ENCODE measurements at regions not wholly inside any gene's neighbourhood (a gene's known extent, or its start where the extent isn't known, plus 50 kb on each side); places are given as distances from the start of the nearest gene placed in this dataset. TPM values are rescaled to one million over a fixed set of nuclear protein-coding genes. Genes with fewer than 3 reads are reported as not detected.

DNA sequence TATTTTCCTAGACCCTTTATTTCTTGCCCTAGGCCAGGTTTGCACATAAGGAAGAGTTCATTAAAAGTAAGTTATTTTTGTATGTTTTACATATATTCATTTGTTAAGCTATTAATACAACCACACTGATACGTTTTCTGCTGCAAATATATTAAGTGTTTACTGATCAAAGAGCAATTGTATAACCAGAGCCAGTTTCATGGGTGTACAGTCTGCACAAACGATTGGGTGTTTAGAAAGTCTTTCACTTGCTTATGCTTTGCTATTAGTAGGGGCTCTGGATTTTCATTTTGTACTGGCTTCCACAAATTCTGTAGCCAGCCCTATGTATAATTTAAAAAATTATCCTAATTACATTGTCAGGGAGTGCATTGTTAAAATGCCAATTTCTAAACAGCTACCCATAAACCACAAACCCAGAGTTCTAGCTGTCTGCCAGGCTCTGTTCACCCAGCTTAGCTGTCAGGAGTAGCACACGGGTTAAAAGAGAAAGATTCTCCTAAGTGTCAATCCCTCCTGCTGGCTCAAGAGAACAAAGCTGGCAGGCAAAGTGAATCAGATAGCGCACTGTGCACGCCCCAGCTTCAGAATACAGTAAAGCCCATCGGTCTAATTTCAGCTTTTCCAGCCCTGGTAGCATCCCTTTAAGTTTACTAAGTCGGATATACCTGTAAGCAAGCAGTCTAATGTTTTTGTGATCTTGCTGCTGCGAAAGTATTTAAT is 151.0 kb upstream of the LMO3 start:
- no peak for DNase-seq (ENCODE audit: low read depth in 2 of 3, low spot score in 2 of 3)

DNA sequence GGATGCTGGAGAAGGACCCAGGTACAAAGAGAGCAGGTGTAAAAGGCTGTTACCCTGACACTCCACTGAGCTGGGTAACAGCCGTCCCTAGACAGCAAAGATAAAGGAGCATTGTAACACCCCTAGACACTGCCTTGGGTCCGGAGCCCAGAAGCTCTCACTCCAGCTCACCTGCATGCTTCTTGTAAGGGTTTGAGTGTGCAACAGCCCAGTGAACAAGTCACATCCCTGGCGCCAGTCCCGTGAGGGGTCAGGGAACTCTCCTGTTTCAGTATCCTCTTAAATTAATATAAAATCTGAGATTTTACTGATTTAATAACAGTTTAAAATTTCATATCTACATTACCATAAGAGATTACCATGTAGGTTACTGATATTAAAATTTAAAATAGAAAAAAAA is 124.8 kb upstream of the LMO3 start:
- no peak for DNase-seq (ENCODE audit: low read depth in 2 of 3, low spot score in 2 of 3)

DNA sequence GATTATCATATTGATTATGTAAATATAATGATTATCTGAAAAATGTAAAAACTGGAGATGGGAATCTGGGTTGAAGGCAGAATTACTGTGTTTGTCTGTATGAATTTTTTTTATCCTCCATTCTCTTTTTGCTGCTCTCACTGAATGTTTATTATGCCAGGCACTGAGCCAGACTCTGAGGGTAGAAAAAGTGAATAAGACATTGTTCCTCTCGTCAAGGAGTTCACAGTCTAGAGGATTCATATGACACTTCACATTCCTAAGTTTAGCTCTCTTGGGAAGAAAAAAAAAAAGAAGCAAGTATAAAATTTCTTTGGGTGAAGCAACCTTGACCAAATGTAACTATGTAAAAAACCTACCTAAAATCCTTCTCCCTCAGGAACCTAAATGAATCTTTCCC is 120.9 kb upstream of the LMO3 start:
- no peak for DNase-seq (ENCODE audit: low read depth in 2 of 3, low spot score in 2 of 3)

DNA sequence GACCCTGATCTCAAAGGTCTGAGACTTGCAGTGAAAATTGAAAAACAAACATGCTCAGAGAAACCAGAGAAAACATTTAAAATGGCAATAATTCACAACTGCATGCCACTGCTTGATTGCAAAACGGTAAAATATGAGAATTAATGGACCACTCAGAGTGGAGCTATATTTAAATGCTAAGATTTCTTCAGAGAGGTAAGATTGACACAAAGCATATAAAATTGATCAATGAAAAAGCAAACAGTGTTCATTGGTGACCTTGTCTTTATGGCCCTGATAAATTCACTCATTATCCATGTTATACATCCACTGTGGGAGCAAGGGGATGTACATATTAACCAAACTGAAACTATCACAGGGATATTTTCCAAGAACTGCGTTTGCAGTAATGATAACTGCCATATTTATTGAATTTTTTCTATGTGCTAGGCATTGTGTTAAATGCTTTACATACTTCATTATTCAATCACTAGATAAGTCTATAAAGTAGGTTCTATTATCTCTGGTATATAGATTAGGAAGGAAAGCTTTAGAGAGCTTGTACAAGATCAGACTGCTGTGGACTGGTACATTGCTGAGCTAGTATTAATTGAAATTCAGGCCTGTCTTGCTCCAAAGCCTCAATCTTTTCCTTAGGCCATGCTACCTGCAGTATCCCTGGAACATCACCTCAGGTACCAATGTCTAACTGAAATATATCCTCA is 113.9 kb upstream of the LMO3 start:
- DNase-seq (ENCODE audit: low read depth in 2 of 3, low spot score in 2 of 3), result no peak

DNA sequence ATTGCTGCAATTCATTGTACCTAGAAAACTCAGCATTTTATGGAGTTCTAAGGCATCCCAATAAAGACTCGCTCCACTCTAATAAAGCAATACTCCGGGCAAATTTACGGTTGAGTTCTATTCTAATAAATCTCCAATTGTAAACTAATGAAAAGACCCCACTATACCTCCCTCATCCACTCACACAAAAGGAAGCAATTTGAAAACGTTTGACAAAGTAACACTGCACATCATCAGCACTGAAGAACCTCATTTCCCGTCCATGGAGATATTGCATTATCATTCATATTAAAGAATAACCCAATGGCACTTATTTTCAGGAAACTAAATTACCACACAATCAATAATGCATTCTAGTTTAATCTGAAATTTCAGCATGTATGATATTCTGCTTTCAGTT is 111.0 kb upstream of the LMO3 start:
- no peak for DNase-seq (ENCODE audit: low read depth in 2 of 3, low spot score in 2 of 3)

DNA sequence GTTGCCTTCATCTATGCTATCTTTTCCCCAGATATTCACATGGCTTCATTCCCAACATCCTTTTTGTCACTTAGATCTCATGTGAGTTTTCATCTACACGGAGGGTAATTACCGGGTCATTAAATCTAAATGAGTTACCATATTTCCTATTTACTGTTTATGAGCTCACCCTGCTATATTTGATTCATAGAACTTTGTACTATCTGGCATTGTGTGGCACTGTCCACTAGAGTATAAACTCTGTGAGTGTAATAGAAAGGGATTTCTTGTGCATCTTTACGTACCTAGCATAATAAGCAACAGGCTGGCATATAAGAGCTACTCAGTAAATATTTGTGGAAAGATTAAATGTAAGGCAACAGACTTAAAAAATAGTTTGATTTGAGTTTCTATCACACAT is 86.1 kb upstream of the LMO3 start:
- DNase-seq (ENCODE audit: low read depth in 2 of 3, low spot score in 2 of 3), result no peak

DNA sequence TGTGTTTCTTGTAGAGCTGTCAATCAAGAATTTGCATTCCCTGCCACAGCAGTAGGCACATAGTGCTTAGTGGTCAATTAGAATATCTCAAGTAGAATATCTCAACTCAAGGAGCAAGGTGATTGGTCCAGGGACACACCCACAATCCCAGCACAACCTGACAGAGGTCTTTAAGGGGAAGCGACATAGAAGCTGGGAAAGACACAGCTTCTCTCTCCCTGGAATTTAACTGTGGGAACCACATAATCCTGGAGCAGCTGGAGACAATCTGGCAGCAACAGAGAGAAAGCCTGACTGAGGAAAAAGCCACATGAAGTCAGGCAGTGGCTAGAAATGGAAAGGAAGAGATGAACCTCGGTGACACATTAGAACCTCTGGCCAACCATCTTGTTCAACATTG is 85.7 kb upstream of the LMO3 start:
- DNase-seq (ENCODE audit: low read depth in 2 of 3, low spot score in 2 of 3), result no peak

DNA sequence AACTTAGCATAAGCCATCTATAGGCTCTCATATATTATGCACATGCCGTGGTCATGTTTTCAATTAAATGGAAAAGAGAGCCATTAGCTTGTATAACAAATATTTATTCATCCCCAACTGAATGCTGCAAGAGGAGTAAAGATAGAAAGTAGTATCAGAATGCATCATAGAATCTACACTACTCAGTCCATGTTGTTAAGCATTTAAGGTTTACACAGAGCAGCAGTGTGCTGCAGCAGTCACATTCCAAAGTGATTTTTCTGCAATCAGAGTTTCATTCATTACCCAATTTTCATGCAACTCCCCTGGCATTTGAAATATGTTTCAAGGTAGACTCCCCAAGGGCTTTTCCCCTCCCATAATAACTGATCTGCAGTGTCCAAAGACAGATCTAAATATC is 82.2 kb upstream of the LMO3 start:
- no peak for DNase-seq (ENCODE audit: low read depth in 2 of 3, low spot score in 2 of 3)

DNA sequence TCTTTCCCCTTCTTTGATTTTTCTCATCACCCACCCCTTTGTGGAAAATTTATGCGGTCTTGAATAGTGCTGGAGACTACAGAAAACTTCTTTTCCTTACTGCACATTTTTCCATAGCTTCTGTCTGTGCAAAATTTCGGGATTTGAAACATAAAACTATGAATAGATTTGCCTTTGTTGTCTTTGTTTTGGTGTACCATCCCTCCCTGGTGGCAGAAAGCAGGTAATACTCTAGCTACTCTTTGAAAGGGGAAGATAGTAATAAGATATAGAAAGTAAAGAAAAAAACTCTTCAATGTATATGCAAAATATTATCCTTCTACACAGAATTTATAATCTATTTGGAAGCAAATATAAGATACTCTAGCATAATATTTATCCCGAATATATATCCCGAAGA is 79.1 kb upstream of the LMO3 start:
- DNase-seq (ENCODE audit: low read depth in 2 of 3, low spot score in 2 of 3), result no peak

DNA sequence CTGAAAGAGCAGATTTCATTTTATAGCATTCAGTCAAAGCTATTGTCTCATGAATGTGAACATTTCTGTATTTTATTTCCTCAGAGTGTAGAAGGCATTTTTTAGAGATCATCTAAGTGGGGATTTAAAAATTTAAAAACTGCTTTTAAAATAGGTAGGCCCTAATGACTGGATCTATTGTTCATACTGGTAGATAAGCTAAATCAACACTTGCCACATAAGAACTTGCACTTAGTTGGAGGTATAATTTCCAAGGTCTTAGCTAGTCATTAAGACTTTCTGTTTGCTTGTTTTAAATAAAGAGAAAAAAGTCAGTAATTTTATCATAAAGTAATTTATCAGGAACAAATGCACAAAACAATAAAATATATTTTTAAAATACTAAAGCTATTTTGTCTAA is 75.2 kb upstream of the LMO3 start:
- no peak for DNase-seq (ENCODE audit: low read depth in 2 of 3, low spot score in 2 of 3)

DNA sequence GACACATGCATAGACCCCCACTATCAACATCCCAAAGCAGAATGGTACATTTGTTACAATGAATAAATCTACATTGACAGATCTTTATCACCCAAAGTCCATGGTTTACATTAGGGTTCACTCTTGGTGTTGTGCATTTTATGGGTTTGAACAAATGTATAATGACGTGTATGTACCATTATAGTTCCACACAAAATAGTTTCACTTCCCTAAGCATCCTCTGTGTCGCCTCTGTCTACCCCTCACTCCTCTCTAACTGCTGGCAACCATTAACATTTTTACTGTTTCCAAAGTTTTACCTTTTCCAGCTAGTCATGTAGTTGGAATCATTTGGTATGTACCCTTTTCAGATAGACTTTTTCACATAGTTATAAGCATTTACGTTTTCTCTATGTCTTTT is 69.5 kb upstream of the LMO3 start:
- no peak for DNase-seq (ENCODE audit: low read depth in 2 of 3, low spot score in 2 of 3)

DNA sequence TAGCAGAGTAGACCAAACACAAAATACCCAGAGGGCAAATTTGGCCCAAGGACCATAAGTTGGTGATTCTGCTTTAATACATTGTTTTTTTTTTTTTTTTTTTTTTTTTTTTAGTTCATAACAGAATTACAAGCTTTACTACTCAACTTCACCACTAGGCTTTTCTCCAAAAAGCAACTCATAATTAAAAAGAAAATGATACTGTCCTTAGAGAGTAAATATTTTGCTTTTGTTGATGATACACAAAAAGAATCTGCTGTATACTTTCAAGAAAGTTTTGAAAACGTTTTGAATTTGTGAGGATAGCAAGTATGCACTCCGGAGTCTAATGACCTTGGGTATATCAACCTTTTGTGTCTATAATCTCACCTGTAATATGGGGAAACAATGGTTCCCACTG is 68.9 kb upstream of the LMO3 start:
- no peak for DNase-seq (ENCODE audit: low read depth in 2 of 3, low spot score in 2 of 3)

DNA sequence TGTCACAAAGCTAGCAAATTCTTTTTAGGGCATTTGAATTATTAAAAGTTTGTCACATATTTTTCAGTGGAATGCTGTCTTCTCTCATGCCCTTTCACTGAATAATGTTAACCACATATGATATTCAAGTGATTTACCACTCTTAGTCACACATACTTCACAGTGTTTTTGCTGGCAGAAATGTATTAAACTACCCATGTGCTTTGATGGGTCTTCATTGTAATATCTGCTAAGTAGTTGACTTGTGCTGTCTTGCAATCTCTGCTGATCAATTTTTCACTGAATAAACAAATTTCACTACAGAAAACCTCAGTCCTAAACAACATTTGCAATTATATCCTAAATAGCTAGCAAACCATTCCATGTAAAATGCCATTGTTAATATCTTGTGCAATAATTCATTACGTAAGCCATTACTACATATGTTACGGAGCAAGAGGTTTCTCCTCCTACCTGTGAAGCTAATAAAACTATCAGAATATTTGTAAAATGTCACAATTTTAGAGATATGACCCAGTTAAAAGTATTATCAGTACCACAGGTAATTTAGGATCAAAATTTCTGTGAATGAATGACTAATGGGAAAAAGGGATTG is 64.6 kb upstream of the LMO3 start:
- DNase-seq (ENCODE audit: low read depth in 2 of 3, low spot score in 2 of 3), result no peak

DNA sequence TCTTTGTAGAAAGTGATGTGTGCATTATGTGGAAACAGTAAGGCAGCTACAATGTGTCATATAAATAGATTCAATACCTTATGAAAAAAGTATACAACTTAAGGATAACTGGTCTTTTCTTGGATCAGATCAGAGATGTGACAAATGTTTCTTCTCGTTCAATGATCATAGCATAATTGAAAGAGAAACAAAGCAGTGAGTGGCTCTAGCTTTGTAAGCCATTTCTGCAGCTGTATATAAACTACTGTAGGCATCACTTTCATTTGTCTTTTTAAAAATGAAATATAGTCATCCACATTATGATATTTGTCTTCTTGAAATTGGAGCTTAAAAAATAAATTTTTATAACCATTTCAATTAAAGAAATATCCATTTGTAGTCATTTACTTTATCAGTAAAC is 63.8 kb upstream of the LMO3 start:
- no peak for DNase-seq (ENCODE audit: low read depth in 2 of 3, low spot score in 2 of 3)

DNA sequence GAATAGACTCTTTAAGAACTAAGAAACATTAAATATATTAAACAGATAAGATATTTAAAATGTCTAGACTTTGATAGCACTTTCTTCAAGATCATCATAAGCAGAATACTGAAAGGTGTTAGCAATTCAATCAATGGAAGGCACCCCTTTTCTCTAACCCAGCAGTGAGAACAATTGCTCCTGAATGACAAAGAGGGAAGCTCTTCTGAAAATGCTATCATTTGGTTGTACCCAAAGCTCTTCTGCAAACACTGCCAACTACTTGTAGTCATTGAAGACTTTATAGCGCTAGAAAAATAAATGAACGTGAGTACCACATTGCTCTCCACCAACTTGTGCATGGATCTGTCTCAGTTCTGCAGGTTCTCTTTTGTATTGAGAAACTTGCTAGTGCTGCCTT is 62.2 kb upstream of the LMO3 start:
- DNase-seq (ENCODE audit: low read depth in 2 of 3, low spot score in 2 of 3), result no peak

DNA sequence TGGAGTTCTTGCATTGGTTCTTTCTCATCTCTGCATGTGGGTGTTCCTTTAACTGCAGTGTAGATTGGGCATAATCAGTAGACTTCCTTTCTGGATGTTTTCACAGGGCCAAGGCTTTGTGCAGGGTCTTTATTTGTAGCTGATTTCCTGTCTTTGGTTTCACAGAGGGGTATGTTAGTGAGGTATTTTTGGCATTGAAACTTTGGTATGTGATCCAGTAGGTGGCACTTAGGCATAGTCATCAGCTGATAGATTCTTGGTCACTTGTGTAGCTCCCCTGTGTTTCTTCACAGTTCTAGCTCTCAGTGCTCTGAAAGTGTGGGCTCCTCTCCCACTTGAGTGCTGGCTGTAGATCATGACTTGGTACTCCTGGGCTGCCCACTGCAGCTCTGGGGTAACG is 52.7 kb upstream of the LMO3 start:
- DNase-seq (ENCODE audit: low read depth in 2 of 3, low spot score in 2 of 3), result no peak

Small RNA genes in the stretch of these regions (small RNA-seq; reads per million reads assigned to genes)
- gene RNU6-837P, result not detected
